ENCODE measurements at regions not wholly inside any gene's neighbourhood (a gene's known extent, or its start where the extent isn't known, plus 50 kb on each side); places are given as distances from the start of the nearest gene placed in this dataset.

- TF ChIP-seq POLR2A (IDR thresholded peaks at IDR 0.05) = no peak
- TF ChIP-seq CTCF (IDR thresholded peaks at IDR 0.05) = no peak
Measured at GRCh38 chr9:120289990-120290975, 289.7 kb downstream of the CDK5RAP2 start.

Measured in uterus (tissue), 2 donors.